ENCODE measurements at regions not wholly inside any gene's neighbourhood (a gene's known extent, or its start where the extent isn't known, plus 50 kb on each side); places are given as distances from the start of the nearest gene placed in this dataset.

- no peak for DNase-seq
These were observed 126.0 kb upstream of the GDF10 start for GRCh38 chr10:47173929-47174442.

GRCh38 chr10:47175181-47176123 lies 124.5 kb upstream of the GDF10 start:
- no peak for DNase-seq

- DNase-seq, result no peak
These were observed 123.6 kb upstream of the GDF10 start for GRCh38 chr10:47176206-47176902.

- DNase-seq, result no peak
These were observed 122.8 kb upstream of the GDF10 start for GRCh38 chr10:47176903-47177868.

GRCh38 chr10:47178537-47179290 lies 121.3 kb upstream of the GDF10 start:
- no peak for DNase-seq

GRCh38 chr10:47179291-47179647 lies 120.7 kb upstream of the GDF10 start:
- DNase-seq, result no peak

- no peak for DNase-seq
These were observed 118.7 kb upstream of the GDF10 start for GRCh38 chr10:47181052-47181849.

GRCh38 chr10:47182934-47183703 lies 116.9 kb upstream of the GDF10 start:
- DNase-seq, result no peak

- no peak for DNase-seq
These were observed 116.3 kb upstream of the GDF10 start for GRCh38 chr10:47183704-47184041.

GRCh38 chr10:47184273-47184672 lies 115.7 kb upstream of the GDF10 start:
- DNase-seq, result no peak

GRCh38 chr10:47184724-47185330 lies 115.2 kb upstream of the GDF10 start:
- no peak for DNase-seq

- no peak for DNase-seq
These were observed 113.1 kb upstream of the GDF10 start for GRCh38 chr10:47186941-47187340.

- DNase-seq, result no peak
These were observed 112.4 kb upstream of the GDF10 start for GRCh38 chr10:47187592-47187991.

- DNase-seq, result no peak
These were observed 111.8 kb upstream of the GDF10 start for GRCh38 chr10:47188156-47188555.

GRCh38 chr10:47189802-47190201 lies 110.2 kb upstream of the GDF10 start:
- DNase-seq, result no peak

- DNase-seq, result no peak
These were observed 109.7 kb upstream of the GDF10 start for GRCh38 chr10:47190301-47190700.

- DNase-seq, result no peak
These were observed 109.1 kb upstream of the GDF10 start for GRCh38 chr10:47190802-47191450.

GRCh38 chr10:47192273-47192672 lies 107.7 kb upstream of the GDF10 start:
- DNase-seq, result no peak

GRCh38 chr10:47193666-47194065 lies 106.3 kb upstream of the GDF10 start:
- no peak for DNase-seq
